Fibroblast of mammary gland (primary cell): ENCODE measurements at regions not wholly inside any gene's neighbourhood (a gene's known extent, or its start where the extent isn't known, plus 50 kb on each side); places are given as distances from the start of the nearest gene placed in this dataset.
"Not testable (repeated sequence)": the region's sequence is repeated elsewhere in the genome, so short reads cannot be mapped to it uniquely, and the experiment has no call there.

Source experiments
- DNase-seq: peaks from one replicate; pipeline ENCODE4 v3.0.0-alpha.2; 2010; ENCODE audit warnings: low read depth
- H3K4me3 ChIP-seq: 2 replicates; pipeline ENCODE4 v1.5.1; 2011; ENCODE audit warnings: low read depth, mild to moderate bottlenecking, low read length, moderate library complexity; ENCODE audit not compliant: control insufficient read depth
- TF ChIP-seq, protein P1 (sequence below): conservative IDR thresholded peaks from 2 replicates; pipeline ENCODE4 v1.5.1; 2011; ENCODE audit warnings: low read depth, low read length, inconsistent platforms; ENCODE audit not compliant: control insufficient read depth, insufficient read depth

DNA sequence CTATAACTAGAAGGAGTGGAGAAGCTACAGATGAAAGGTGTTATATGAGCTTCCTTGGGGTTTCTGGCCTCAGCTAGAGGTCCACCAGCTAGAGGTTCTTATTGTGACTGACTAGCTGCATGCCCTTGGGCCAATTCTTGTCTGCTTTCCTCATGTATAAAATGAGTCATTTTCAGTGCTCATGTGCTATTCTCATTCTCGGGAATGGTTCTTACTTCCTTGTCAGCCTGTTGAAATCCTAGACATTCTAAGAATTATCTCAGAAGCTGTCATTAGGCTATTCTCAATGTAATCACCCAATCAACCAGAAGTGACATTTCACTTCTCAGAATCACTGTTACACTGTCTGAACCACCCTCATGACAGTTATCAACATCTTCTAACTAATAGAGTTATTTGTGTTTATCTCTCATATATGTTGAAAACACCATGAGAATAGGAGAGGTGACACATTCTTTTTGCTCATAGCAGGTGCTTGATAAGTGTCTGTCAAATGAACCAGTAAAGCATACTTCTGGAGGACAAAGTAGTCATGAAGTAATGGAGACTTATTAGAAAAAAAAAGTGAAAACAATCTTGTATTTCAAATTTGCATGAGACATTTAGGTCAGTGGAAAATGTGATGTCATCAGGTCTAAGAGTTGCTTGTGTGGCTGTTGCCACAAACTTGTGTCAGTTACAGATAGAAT is 122.8 kb upstream of the IVNS1ABP start:
- no peak overlapping the region for H3K4me3 ChIP-seq
- TF ChIP-seq, protein P1, sequence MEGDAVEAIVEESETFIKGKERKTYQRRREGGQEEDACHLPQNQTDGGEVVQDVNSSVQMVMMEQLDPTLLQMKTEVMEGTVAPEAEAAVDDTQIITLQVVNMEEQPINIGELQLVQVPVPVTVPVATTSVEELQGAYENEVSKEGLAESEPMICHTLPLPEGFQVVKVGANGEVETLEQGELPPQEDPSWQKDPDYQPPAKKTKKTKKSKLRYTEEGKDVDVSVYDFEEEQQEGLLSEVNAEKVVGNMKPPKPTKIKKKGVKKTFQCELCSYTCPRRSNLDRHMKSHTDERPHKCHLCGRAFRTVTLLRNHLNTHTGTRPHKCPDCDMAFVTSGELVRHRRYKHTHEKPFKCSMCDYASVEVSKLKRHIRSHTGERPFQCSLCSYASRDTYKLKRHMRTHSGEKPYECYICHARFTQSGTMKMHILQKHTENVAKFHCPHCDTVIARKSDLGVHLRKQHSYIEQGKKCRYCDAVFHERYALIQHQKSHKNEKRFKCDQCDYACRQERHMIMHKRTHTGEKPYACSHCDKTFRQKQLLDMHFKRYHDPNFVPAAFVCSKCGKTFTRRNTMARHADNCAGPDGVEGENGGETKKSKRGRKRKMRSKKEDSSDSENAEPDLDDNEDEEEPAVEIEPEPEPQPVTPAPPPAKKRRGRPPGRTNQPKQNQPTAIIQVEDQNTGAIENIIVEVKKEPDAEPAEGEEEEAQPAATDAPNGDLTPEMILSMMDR = no peak
- DNase-seq = peak; percentile 60

DNA sequence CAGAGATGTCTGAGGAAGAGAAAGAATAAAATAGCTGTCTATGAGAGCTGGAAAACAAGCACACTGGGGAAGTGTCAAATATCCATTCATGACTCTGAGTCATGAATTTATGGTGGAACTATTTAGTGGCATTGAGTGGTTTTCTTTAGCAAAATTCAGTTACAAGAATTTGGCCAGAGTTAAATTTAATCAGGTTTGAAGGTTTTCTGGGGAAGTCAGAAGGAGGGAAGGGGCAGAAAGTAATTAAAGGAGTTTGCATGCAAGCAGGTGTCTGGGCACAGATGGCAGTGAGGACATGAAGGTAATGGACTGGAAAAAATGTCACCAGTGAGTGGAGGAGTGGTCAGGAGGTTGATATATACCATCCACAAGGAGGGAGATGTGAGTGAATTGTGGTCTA is 121.9 kb upstream of the IVNS1ABP start:
- H3K4me3 ChIP-seq = no peak overlapping the region
- TF ChIP-seq, protein P1 = no peak
- no peak for DNase-seq

DNA sequence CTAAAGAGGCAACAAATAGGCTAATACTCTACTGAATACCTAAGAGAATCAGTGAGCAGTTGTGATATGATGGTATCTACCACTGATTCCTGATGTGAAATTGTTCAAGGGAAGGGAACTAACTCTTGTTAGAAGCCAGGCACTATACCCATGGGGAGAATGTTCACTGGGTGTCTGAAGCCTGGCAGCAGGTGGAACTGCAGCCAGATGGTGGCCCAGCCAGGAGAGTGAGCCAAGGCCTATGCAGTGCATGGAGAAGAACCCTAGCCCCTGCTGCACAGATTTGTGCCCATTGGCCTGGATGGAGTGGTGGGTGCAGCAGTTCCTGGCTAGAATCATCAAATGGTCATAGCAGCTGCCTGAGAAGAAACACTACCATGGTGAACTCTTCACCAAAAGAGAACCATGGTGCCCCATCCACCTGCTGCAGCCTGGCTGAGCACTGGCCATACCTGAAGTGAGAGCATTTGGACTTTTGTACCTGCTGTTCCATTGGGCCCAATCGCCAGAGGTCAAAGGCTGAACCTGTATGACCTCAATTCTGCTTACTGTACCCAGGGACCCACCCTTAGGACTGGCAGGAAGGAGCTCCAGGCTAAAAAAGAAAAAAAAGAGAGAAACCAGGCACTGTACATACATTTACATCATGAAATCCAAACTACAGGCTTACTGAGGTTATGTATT is 118.8 kb upstream of the IVNS1ABP start:
- H3K4me3 ChIP-seq = no peak overlapping the region
- TF ChIP-seq, protein P1 = no peak
- no peak for DNase-seq

DNA sequence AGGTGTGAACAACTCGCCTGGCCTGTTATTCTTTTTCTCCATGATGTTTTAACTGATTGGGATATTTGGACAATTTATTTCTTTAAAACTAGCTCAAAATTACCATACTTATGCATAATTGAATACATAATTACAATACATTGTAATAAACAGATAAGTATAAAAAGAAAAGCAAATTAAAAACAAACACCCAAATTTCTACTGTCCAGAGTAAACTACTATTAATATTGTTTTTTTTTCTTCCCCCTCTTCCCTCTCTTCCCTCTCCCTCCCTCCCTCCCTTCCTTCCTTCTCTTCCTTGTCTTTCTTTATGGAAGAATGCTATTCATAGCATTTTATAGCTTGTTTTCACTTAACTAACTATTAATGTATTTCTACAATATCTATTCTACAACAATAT is 117.7 kb upstream of the IVNS1ABP start:
- TF ChIP-seq, protein P1 = no peak
- no peak for DNase-seq
- H3K4me3 ChIP-seq = no peak overlapping the region

DNA sequence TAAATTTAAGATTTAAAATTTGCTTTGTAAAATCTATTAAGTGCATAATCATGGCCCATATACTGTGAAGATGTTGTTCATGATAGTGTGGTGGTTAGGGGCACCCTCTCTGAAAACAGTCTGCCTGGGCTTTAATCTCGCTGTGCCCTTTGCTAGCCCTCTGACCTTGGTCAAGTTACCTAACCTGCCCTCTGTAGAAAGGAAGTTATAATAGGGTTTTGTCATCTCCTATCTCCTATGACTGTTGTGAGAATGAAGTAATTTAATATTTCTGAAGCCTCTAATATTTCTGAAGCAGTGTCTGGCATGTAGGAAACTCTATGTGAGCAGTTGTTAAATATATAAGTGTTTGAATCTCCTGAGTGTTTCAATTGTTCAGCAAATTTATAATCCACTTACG is 116.6 kb upstream of the IVNS1ABP start:
- H3K4me3 ChIP-seq = no peak overlapping the region
- no peak for DNase-seq
- TF ChIP-seq, protein P1 = no peak

DNA sequence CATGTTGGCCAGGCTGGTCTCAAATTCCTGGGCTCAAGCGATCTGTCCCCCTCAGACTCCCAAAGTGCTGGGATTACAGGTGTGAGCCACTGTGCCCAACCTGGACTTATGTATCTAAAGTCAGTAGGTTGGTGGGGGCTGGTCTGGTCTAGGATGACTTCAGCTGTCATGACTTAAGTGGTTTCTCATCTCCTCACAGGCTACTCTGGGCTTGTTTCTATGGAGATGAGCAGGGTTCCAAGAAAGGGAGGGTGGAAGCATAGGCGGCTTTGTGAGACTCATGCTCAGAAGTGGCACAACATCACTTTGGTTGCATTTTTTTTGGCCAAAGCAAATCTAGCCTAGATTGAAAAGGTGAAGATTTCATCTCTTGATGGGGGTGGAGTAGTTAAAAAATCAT is 115.9 kb upstream of the IVNS1ABP start:
- no peak for DNase-seq
- H3K4me3 ChIP-seq = no peak overlapping the region
- TF ChIP-seq, protein P1 = no peak

DNA sequence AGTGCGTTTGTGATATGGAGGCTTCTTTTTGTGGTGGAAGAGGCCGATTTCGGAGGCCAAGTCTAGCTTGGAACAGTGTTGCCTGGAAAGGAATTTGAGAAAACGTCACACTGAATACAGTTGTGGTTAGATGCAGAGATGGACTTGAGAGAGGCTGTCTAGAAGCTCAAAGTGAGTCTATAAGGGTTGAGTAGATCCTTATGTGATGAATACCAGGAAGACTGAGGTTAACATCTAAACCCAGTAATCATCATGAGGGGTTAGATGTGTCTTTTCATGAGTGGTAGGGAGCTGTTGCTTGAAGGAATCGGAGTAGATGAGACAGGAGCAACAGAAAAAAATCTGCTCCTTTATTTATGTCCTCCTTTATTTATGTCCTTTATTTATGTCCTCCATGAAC is 114.6 kb upstream of the IVNS1ABP start:
- H3K4me3 ChIP-seq = no peak overlapping the region
- no peak for DNase-seq
- TF ChIP-seq, protein P1 = no peak

DNA sequence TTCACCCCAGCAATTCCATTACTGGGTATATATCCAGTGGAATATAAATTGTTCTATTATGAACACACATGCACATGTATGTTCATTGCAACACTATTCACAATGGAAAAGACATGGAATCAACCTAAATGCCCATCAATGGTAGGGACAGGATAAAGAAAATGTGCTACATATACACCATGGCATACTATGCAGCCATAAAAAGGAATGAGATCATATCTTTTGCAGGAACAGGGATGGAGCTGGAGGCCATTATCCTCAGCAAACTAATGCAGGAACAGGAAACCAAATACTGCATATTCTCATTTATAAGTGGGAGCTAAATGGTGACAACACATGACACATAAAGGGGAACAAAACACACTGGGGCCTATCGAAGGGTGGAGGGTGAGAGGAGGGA is 112.6 kb upstream of the IVNS1ABP start:
- not testable (repeated sequence) for H3K4me3 ChIP-seq, DNase-seq
